WERI-Rb-1 (cell line): ENCODE measurements at regions not wholly inside any gene's neighbourhood (a gene's known extent, or its start where the extent isn't known, plus 50 kb on each side); places are given as distances from the start of the nearest gene placed in this dataset.
A peak's percentile ranks its signal among the peaks of the same experiment; 100 is the strongest.

Experiments
- DNase-seq: peaks from one replicate; pipeline ENCODE4 v3.0.0-alpha.2; 2020
- H3K27ac ChIP-seq: fragments of 250-450 bp; sonication (Bioruptor Pico); 2 replicates; pipeline ENCODE4 v1.5.1; 2020; ENCODE audit warnings: mild to moderate bottlenecking, moderate library complexity
- H3K27me3 ChIP-seq: fragments of 250-450 bp; sonication (Bioruptor Pico); 2 replicates; pipeline ENCODE4 v1.5.1; 2021; ENCODE audit warnings: mild to moderate bottlenecking, low read depth, moderate library complexity; ENCODE audit not compliant: insufficient read depth, severe bottlenecking
- H3K36me3 ChIP-seq: fragments of 250-450 bp; sonication (Bioruptor Pico); 2 replicates; pipeline ENCODE4 v1.5.1; 2020; ENCODE audit warnings: mild to moderate bottlenecking, moderate library complexity
- H3K4me3 ChIP-seq: 2 replicates; pipeline ENCODE4 v1.5.1; 2011; ENCODE audit warnings: low read depth, mild to moderate bottlenecking, control low read depth, low read length
- H3K9me3 ChIP-seq: fragments of 250-450 bp; sonication (Bioruptor Pico); 2 replicates; pipeline ENCODE4 v1.5.1; 2021; ENCODE audit warnings: mild to moderate bottlenecking, moderate library complexity; ENCODE audit not compliant: severe bottlenecking
- CTCF ChIP-seq: IDR thresholded peaks from 2 replicates; pipeline ENCODE4 v1.5.1; 2011; ENCODE audit warnings: low read depth, mild to moderate bottlenecking, control low read depth, inconsistent platforms, low read length

DNA sequence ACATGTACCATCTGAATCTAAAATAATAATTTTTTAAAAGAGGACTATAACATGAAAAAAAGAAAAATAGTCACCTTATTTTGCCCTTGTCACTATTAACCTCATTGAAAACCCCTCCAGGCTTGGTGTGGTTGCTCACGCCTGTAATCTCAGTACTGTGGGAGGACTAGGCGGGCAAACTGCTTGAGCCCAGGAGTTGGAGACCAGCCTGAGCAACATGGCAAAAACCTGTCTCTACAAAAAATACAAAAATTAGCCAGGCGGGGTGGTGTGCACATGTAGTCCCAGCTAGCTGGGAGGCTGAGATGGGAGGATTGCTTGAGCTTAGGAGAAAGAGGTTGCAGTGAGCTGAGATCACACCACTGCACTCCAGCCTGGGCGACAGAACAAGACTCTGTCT is 126.3 kb upstream of the KRAS start:
- TF ChIP-seq CTCF, result no peak
- no peaks in the 10 kb centered on the region for H3K9me3 ChIP-seq

DNA sequence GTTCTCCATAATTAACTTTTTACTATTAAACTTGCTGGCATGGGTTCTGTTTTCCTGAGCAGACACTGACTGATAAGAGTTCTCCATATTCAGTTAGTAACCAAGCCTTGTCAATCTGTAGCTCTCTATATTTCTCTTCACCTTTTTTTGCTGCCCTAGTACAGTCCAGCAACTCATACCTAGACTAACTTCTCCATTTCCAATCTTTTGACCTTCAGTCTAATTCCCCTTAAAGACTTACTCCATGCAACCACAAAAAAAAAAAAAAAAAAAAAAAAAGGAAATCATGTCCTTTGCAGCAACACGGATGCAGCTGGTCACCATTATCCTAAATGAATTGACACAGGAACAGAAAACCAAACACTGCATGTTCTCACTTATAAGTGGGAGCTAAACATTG is 125.7 kb upstream of the KRAS start:
- no peak for DNase-seq
- TF ChIP-seq CTCF, result no peak
- Histone ChIP-seq H3K4me3 (no peak overlapping the region), H3K27me3 (no peaks in the 10 kb centered on the region), H3K9me3 (no peaks in the 10 kb centered on the region), H3K27ac (peak overlapping the region; percentile 23), H3K36me3 (no peaks in the 10 kb centered on the region)

More for the DNA sequence above, 126.3 kb upstream of the KRAS start:
- no peak for DNase-seq
- Histone ChIP-seq H3K36me3 (no peaks in the 10 kb centered on the region), H3K27ac (no peak overlapping the region), H3K4me3 (no peak overlapping the region), H3K27me3 (no peaks in the 10 kb centered on the region)

- Histone ChIP-seq H3K4me3 (no peak overlapping the region), H3K9me3 (no peaks in the 10 kb centered on the region), H3K27ac (no peak overlapping the region), H3K27me3 (no peaks in the 10 kb centered on the region), H3K36me3 (no peaks in the 10 kb centered on the region)
- TF ChIP-seq CTCF, result no peak
- DNase-seq, result no peak
Measured at GRCh38 chr12:25372969-25373817, 122.5 kb upstream of the KRAS start.

GRCh38 chr12:25372002-25372401 is 121.3 kb upstream of the KRAS start:
- Histone ChIP-seq H3K9me3 (no peaks in the 10 kb centered on the region), H3K27me3 (no peaks in the 10 kb centered on the region), H3K27ac (no peak overlapping the region), H3K36me3 (no peaks in the 10 kb centered on the region), H3K4me3 (no peak overlapping the region)
- no peak for TF ChIP-seq CTCF
- no peak for DNase-seq

- TF ChIP-seq CTCF, result no peak
- no peak overlapping the region for H3K27ac ChIP-seq
- no peaks in the 10 kb centered on the region for H3K9me3 ChIP-seq
- H3K4me3 ChIP-seq, result no peak overlapping the region
- no peak for DNase-seq
- no peaks in the 10 kb centered on the region for H3K36me3 ChIP-seq
- no peaks in the 10 kb centered on the region for H3K27me3 ChIP-seq
Measured at GRCh38 chr12:25368557-25368956, 117.8 kb upstream of the KRAS start.

- Histone ChIP-seq H3K4me3 (no peak overlapping the region), H3K27me3 (no peaks in the 10 kb centered on the region), H3K36me3 (no peaks in the 10 kb centered on the region), H3K27ac (no peak overlapping the region), H3K9me3 (no peaks in the 10 kb centered on the region)
- no peak for DNase-seq
- TF ChIP-seq CTCF, result no peak
Measured at GRCh38 chr12:25366122-25366521, 115.4 kb upstream of the KRAS start.
